ENCODE measurements at regions not wholly inside any gene's neighbourhood (a gene's known extent, or its start where the extent isn't known, plus 50 kb on each side); places are given as distances from the start of the nearest gene placed in this dataset.

DNA sequence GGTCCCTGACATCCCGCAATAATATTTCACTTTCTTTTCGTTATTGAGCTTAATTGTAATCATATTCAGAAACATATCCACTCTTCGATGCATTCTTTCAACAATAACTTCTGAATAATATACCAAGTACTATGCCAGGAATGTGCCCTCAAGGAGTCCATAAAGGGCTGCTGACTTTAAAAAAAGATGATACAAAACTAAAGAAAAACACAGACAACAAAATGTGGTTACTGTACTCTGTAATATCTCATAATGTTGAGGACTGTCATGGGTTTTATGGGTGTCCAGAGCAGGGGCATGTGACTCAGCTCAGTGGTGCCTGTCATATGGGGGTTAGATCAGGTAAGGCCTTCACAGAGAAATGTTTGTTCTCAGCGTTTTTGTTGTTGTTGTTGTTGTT, 73.7 kb downstream of the ARL4A start:
- TF ChIP-seq CTCF (IDR thresholded peaks at IDR 0.05) (no peak), POLR2A (IDR thresholded peaks at IDR 0.05) (no peak)
